DND-41 (cell line): ENCODE measurements at regions not wholly inside any gene's neighbourhood (a gene's known extent, or its start where the extent isn't known, plus 50 kb on each side); places are given as distances from the start of the nearest gene placed in this dataset.

Source experiments
- ATAC-seq: fragments of 200-7000 bp; cut with Tn5 transposase; 3 replicates; pipeline ENCODE4 v1.9.1; 2021; ENCODE audit warnings: low read depth; ENCODE audit not compliant: insufficient read depth
- DNase-seq: peaks from one replicate; pipeline ENCODE4 v3.0.0-alpha.2; 2020
- H2AFZ ChIP-seq: 2 replicates; pipeline ENCODE4 v1.6.0; 2012; ENCODE audit warnings: low read depth, low read length
- H3K27ac ChIP-seq: 2 replicates; pipeline ENCODE4 v1.5.1; 2012; ENCODE audit warnings: low read length, inconsistent platforms
- H3K27me3 ChIP-seq: fragments of 200-600 bp; sonication (generic); 2 replicates; pipeline ENCODE4 v1.6.0; 2012; ENCODE audit warnings: low read length, mild to moderate bottlenecking, inconsistent platforms; ENCODE audit not compliant: insufficient read depth, poor library complexity
- H3K36me3 ChIP-seq: 2 replicates; pipeline ENCODE4 v1.5.1; 2012; ENCODE audit warnings: low read length, inconsistent platforms; ENCODE audit not compliant: insufficient read depth
- H3K4me1 ChIP-seq: 2 replicates; pipeline ENCODE4 v1.5.1; 2012; ENCODE audit warnings: mild to moderate bottlenecking, low read length; ENCODE audit not compliant: insufficient read depth
- H3K4me2 ChIP-seq: 2 replicates; pipeline ENCODE4 v1.6.0; 2012; ENCODE audit warnings: mild to moderate bottlenecking, moderate library complexity, low read length, inconsistent platforms; ENCODE audit not compliant: insufficient read depth
- H3K4me3 ChIP-seq, 2 experiments: fragments of 200-600 bp in 1 of 2; shearing (Covaris generic) in 1 of 2; 2 replicates each; pipeline ENCODE4 v1.5.1; 2012 to 2016; ENCODE audit warnings: inconsistent platforms in 2 of 2, low read length in 2 of 2, mild to moderate bottlenecking in 2 of 2, low read depth in 1 of 2, moderate library complexity in 1 of 2
- H3K79me2 ChIP-seq: 2 replicates; pipeline ENCODE4 v1.6.0; 2012; ENCODE audit warnings: low read length, inconsistent platforms; ENCODE audit not compliant: insufficient read depth
- H3K9ac ChIP-seq: 2 replicates; pipeline ENCODE4 v1.6.0; 2012; ENCODE audit warnings: low read depth, mild to moderate bottlenecking, inconsistent platforms, low read length, moderate library complexity
- H3K9me3 ChIP-seq: 2 replicates; pipeline ENCODE4 v1.5.1; 2012; ENCODE audit warnings: low read length, moderate library complexity, mild to moderate bottlenecking, inconsistent platforms; ENCODE audit not compliant: insufficient read depth, severe bottlenecking
- H4K20me1 ChIP-seq: 2 replicates; pipeline ENCODE4 v1.6.0; 2012; ENCODE audit warnings: low read length; ENCODE audit not compliant: insufficient read depth
- EZH2 ChIP-seq: IDR thresholded peaks from 3 replicates; pipeline ENCODE4 v1.6.1; 2012; ENCODE audit warnings: borderline replicate concordance, low read depth, mild to moderate bottlenecking, moderate library complexity, low read length, inconsistent platforms; ENCODE audit not compliant: severe bottlenecking
- TF ChIP-seq, protein P1 (sequence below): IDR thresholded peaks from 2 replicates; pipeline ENCODE4 v1.5.1; 2012; ENCODE audit warnings: borderline replicate concordance, low read length, moderate library complexity, mild to moderate bottlenecking; ENCODE audit not compliant: poor library complexity, severe bottlenecking; ENCODE audit errors: extremely low read depth

DNA sequence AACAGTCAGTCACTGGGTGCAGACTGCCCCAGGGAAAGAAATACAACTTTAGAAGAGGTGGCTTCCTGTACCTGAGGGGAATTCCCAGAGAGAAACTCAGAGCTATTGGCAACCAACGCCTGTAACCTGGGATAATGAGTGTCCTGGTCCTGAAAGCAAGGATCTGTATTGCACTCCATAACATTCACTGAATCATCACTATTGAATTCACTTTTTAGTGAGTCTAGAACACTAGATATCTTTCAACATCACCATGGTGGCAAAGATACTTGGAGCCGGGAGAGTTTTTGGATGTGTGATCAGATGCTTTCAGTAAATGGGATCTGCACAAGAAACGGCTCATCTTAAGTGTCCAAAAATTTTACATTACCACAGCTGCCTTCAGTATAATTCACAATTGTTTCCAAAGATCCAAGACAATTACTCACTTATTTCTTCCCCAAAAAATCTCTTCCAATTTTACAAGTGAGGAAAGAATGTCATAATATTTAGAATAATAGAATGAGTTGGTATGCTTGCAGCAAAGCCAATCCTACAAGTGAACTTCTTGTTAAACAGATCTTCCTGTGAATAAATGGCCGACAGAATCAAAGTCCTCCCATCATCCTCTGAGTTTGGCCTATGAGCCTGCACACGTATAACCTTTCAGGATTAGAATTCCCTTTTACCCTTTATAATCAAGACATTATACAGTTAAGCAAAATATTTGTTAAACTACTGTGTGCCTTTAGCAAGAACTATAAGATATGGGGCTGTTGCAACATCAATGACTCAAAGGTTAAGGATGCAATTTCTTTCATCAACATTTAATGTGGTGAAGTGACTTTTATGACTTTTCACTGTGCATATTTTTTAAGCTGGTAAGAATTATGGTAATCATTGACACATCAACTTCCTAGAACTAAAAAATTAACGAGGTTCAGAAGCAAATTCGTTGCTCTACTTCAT, 243.3 kb upstream of the COL8A1 start:
- no peaks in the 10 kb centered on the region for H3K79me2 ChIP-seq
- no peak overlapping the region for H3K4me2 ChIP-seq
- H3K9ac ChIP-seq = no peak overlapping the region
- H4K20me1 ChIP-seq = no peaks in the 10 kb centered on the region
- ATAC-seq = no peak
- no peaks in the 10 kb centered on the region for H3K4me1 ChIP-seq
- no peaks in the 10 kb centered on the region for H3K27me3 ChIP-seq
- H3K9me3 ChIP-seq = peaks cover 14% of the 10 kb centered on the region
- DNase-seq = no peak
- TF ChIP-seq, protein P1, sequence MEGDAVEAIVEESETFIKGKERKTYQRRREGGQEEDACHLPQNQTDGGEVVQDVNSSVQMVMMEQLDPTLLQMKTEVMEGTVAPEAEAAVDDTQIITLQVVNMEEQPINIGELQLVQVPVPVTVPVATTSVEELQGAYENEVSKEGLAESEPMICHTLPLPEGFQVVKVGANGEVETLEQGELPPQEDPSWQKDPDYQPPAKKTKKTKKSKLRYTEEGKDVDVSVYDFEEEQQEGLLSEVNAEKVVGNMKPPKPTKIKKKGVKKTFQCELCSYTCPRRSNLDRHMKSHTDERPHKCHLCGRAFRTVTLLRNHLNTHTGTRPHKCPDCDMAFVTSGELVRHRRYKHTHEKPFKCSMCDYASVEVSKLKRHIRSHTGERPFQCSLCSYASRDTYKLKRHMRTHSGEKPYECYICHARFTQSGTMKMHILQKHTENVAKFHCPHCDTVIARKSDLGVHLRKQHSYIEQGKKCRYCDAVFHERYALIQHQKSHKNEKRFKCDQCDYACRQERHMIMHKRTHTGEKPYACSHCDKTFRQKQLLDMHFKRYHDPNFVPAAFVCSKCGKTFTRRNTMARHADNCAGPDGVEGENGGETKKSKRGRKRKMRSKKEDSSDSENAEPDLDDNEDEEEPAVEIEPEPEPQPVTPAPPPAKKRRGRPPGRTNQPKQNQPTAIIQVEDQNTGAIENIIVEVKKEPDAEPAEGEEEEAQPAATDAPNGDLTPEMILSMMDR = no peak
- TF ChIP-seq EZH2 = no peak
- H2AFZ ChIP-seq = no peak overlapping the region
- H3K27ac ChIP-seq = no peak overlapping the region
- H3K4me3 ChIP-seq = no peak overlapping the region
- no peaks in the 10 kb centered on the region for H3K36me3 ChIP-seq

DNA sequence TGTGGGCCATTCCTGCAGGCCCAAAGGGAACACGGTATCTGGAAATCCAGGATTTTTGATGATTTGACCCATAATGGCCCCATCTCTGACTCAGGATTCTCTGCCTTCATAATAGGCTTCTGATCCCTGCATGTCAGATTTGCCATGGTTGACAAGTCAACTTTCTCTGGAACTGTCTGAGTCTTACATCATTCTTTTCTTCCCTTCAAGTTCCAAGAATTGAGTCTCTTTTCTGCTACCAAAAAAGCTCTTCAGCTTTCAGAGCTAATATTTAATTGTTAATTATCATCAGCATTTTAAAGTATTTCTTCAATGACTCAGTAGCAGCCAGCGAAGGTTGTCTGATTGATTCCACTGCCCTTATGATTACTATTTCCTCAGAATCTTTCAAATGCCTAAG, 244.4 kb upstream of the COL8A1 start:
- Histone ChIP-seq H4K20me1 (no peaks in the 10 kb centered on the region), H3K27me3 (no peaks in the 10 kb centered on the region), H3K4me1 (no peaks in the 10 kb centered on the region), H3K9me3 (peaks cover 12% of the 10 kb centered on the region), H3K79me2 (no peaks in the 10 kb centered on the region), H3K36me3 (no peaks in the 10 kb centered on the region), H3K4me3 (no peak overlapping the region), H3K27ac (no peak overlapping the region), H3K4me2 (no peak overlapping the region), H2AFZ (no peak overlapping the region), H3K9ac (no peak overlapping the region)
- no peak for ATAC-seq
- DNase-seq = no peak
- TF ChIP-seq, protein P1 = no peak
- TF ChIP-seq EZH2 = no peak

DNA sequence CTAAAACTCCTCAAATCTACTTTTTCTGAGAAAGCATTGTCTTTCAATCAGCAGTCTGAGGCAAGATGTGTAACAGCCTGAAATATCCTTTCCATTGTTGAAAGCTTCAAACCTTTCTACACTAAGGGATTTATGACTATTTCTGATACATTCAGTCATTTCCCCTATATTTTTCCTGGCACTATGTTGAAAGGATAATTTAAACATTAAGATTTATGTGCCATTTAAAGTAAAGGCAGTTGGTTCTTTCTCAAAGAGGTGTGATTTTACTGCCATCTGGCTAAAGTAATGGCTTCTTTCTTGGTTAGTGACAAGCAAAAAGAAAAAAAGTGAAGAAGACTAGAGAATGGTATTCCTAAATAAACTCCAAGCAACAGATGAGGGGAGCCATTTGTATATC, 249.6 kb upstream of the COL8A1 start:
- H2AFZ ChIP-seq = no peak overlapping the region
- no peak overlapping the region for H3K4me2 ChIP-seq
- no peak overlapping the region for H3K4me3 ChIP-seq
- no peak for DNase-seq
- no peaks in the 10 kb centered on the region for H3K27me3 ChIP-seq
- no peaks in the 10 kb centered on the region for H3K79me2 ChIP-seq
- H3K4me1 ChIP-seq = no peaks in the 10 kb centered on the region
- no peaks in the 10 kb centered on the region for H3K9me3 ChIP-seq
- no peak for ATAC-seq
- H3K9ac ChIP-seq = no peak overlapping the region
- no peak for TF ChIP-seq EZH2
- TF ChIP-seq, protein P1 = no peak
- no peaks in the 10 kb centered on the region for H4K20me1 ChIP-seq
- no peak overlapping the region for H3K27ac ChIP-seq
- H3K36me3 ChIP-seq = no peaks in the 10 kb centered on the region
